DMS114 treated with DMSO at 0.1 percent for 48 hours (cell line): ENCODE measurements at regions not wholly inside any gene's neighbourhood (a gene's known extent, or its start where the extent isn't known, plus 50 kb on each side); places are given as distances from the start of the nearest gene placed in this dataset.
A peak's percentile ranks its signal among the peaks of the same experiment; 100 is the strongest.

Experiments used
- DNase-seq: peaks from one replicate; lab custom pipeline; 2025; ENCODE audit not compliant: unreplicated experiment; lab: John Stamatoyannopoulos, UW

- DNase-seq, result no peak
Observed at GRCh38 chr2:195319548-195320412, 337.2 kb upstream of the SLC39A10 start.

GRCh38 chr2:195319112-195319460 is 337.9 kb upstream of the SLC39A10 start:
- DNase-seq, result no peak

DNA sequence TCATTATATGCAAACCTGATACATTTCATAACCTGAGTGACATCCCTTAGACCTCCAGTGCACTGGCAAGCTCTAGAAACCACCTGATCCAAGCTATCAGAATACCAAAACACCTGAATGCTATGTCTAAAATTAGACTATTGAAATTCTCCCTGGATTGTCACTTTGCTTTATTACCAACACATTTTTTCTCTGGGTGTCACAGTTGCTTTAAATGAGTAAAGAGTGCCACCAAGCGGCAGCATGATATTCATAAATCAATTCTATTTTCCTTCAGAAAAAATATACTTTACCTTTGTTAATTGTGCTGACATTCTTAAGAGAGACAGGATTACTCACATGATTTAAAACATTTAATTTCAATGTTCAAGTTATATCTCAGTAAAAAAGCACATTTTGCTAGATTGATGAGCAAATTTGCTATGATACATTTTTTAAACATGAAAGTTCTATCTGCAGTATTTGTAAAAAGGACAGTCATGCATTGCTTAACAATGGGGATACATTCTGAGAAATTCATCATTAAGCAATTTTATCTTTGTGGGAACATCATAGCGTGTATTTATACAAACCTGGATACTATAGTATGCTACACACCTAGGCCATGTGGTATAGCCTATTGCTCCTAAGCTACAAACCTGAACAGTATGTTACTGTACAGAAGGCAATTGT is 338.4 kb upstream of the SLC39A10 start:
- DNase-seq, result peak; percentile 2

DNA sequence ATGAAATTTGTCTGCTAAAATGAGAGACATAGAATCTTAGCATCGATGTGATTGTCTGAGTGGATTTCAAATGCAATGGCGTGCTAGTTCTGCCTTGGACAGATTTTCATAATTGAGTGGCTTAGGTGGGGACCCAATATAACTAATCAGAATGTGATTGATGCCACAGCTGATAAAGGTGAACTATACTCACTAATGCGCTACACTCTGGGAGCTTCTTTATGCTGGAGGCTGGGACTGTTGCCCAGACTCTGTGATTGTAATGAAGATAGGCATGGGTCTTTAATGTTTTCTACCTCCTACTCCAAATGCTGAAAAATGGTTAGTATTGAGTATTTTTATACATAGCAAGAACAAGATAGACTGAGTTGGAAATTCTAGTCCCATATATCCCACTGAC is 339.5 kb upstream of the SLC39A10 start:
- no peak for DNase-seq

GRCh38 chr2:195316486-195316885 is 340.5 kb upstream of the SLC39A10 start:
- DNase-seq, result no peak

DNA sequence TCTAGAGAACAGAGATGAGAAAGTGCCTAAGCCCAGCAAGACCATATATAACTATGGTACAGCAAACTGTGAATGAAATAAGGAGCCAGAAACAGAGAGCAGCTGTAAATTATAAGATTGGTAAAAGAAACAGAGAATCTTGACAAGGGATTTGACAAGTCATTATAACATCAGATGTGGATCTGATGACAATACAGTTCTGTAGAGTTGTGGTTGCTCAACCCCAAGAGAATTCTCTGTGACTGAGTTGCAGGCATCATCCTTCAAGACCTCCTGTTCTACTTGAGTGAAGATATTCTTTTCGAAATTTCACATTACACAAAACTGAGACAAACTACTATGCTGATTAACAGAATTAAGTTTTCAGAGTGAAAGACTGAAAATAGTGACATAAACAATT is 343.1 kb upstream of the SLC39A10 start:
- no peak for DNase-seq

GRCh38 chr2:195312662-195313061 is 344.4 kb upstream of the SLC39A10 start:
- DNase-seq, result no peak

- no peak for DNase-seq
Observed at GRCh38 chr2:195308163-195308562, 348.9 kb upstream of the SLC39A10 start.

GRCh38 chr2:195307751-195308150 is 349.3 kb upstream of the SLC39A10 start:
- no peak for DNase-seq

GRCh38 chr2:195304310-195304709 is 352.7 kb upstream of the SLC39A10 start:
- DNase-seq, result no peak

GRCh38 chr2:195300631-195301030 is 356.4 kb upstream of the SLC39A10 start:
- no peak for DNase-seq

- DNase-seq, result no peak
Observed at GRCh38 chr2:195299600-195299999, 357.4 kb upstream of the SLC39A10 start.

- no peak for DNase-seq
Observed at GRCh38 chr2:195296490-195296889, 360.5 kb upstream of the SLC39A10 start.

DNA sequence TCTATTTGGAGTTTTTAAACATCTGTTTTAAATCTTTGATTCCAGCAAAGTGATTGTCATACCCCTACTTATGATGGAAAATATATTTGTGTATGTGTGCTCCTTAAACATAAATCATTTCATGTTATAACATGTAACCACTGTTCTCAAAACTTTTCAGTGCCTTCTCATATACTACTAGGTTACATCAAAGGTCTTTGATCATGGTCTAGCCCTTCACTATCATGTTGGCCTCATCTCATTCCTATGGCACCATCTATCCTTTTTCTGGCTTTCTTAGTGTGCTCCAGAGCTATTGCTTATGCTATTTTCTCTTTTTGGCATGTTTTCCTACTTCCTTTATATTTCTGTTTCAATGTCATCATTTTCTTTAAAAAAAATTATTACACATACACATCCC is 367.9 kb upstream of the SLC39A10 start:
- no peak for DNase-seq

GRCh38 chr2:195279840-195280427 is 377.1 kb upstream of the SLC39A10 start:
- no peak for DNase-seq

DNA sequence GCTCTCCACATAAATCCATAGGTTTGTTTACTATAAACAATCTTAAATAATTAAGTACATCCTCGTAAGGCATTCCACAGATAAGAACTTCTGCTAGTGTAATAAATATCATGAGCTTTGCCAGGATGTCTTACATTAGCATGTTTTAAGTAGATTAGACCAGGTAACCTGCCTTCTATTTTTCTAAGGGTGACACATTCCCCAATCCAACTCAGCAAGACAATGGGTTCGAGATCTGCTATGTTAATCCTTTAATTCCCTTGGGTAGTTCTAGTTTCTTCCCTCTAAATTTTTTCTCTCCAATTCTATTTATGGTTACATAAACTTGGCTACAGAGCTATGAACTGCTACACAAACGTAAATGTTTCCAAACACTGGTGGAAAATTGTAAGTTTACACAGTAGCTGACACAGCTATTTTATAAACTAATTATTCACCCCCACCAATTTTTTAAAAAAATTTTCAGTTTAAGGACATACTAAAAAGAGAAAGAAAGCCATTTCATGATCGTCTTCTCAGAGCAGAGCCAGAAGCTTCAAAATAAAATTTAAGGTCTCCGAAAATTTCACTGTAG is 386.5 kb upstream of the SLC39A10 start:
- no peak for DNase-seq

GRCh38 chr2:195269220-195269619 is 387.8 kb upstream of the SLC39A10 start:
- DNase-seq, result no peak

DNA sequence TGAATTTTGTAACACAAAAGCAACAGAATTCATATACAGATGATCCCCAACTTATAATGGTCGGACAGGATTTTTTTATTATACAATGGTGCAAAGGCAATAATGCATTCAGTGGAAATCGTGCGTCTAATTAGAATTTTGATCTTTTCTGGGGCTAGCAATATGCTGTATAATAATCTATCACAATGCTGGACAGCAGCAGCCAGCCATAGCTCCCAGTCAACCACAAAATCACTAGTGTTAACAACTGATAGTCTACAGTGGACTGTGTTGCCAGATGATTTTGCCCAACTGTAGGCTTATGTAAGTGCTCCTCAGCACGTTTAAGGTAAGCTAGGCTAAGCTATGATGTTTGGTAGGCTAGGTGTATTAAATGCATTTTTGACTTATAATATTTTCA is 399.0 kb upstream of the SLC39A10 start:
- DNase-seq, result no peak

GRCh38 chr2:195252018-195252417 is 405.0 kb upstream of the SLC39A10 start:
- DNase-seq, result no peak

- no peak for DNase-seq
Observed at GRCh38 chr2:195251214-195251613, 405.8 kb upstream of the SLC39A10 start.

- no peak for DNase-seq
Observed at GRCh38 chr2:195238826-195239225, 418.2 kb upstream of the SLC39A10 start.

GRCh38 chr2:195238379-195238778 is 418.6 kb upstream of the SLC39A10 start:
- no peak for DNase-seq
